SHP77 (cell line): ENCODE measurements at regions not wholly inside any gene's neighbourhood (a gene's known extent, or its start where the extent isn't known, plus 50 kb on each side); places are given as distances from the start of the nearest gene placed in this dataset.
"Not testable (repeated sequence)": the region's sequence is repeated elsewhere in the genome, so short reads cannot be mapped to it uniquely, and the experiment has no call there.

Experiments used
- DNase-seq, 2 experiments: peaks; one replicate each; lab custom pipeline; 2025; lab: John Stamatoyannopoulos, UW

DNA sequence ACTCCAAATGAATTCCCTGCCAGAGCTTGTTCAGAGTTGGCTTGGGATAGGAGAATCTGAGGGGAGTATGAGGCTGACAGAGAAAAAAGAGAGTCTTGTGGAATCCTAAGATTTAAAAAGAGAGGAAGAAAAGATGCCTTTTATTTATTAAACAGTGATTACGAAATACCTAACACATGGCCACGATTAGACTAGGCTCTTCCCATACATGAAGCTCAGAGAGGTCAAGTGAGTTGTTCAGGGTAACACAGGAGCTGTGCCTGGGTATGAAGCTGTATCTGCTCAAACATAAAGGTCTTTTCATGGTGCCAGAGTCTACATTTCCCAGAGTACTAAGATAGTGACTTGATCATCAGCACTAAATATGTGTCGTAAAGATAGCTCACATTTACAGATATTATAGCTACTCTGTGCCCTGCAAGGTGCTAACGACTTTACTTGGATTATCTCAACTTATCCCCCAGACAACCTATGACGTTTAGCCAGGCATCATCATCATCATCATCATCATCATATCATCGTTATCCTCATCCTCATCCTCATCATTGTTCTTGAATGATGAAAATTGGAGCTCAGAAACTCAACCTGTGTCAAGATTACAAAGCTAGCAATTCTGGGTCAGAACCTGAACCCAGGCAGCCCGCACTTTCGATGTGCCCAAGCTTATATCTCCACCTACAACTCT, 500.8 kb downstream of the NPIPA7 start:
- no peak for DNase-seq

- no peak for DNase-seq
These were observed 502.9 kb downstream of the NPIPA7 start for GRCh38 chr16:16881814-16882213.

- DNase-seq: no peak
These were observed 503.8 kb downstream of the NPIPA7 start for GRCh38 chr16:16882766-16883165.

- no peak for DNase-seq
These were observed 505.5 kb downstream of the NPIPA7 start for GRCh38 chr16:16884451-16884850.

- DNase-seq: no peak
These were observed 508.3 kb downstream of the NPIPA7 start for GRCh38 chr16:16887193-16887592.

GRCh38 chr16:16890964-16891363, 512.0 kb downstream of the NPIPA7 start:
- DNase-seq: no peak

- DNase-seq: no peak
These were observed 525.7 kb downstream of the NPIPA7 start for GRCh38 chr16:16904601-16905000.

- DNase-seq: no peak
These were observed 526.9 kb downstream of the NPIPA7 start for GRCh38 chr16:16905850-16906249.

DNA sequence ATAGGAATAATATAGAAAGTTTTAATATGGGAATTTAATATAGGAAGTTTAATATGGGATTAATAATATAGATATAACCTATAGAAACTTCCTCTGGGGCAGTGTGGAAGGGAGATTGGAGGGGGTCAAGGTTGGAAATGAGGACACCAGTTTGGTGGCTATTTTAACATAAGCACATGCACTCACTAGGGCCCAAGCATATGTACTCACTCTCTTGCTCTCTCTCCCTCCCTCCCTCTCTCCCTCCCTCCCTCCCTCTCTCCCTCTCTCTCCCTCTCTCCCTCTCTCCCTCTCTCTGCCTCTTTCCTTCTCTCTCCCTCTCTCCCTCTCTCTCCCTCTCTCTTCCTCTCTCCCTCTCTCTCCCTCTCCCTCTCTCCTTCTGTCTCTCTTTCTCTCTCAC, 528.1 kb downstream of the NPIPA7 start:
- DNase-seq: no peak

DNA sequence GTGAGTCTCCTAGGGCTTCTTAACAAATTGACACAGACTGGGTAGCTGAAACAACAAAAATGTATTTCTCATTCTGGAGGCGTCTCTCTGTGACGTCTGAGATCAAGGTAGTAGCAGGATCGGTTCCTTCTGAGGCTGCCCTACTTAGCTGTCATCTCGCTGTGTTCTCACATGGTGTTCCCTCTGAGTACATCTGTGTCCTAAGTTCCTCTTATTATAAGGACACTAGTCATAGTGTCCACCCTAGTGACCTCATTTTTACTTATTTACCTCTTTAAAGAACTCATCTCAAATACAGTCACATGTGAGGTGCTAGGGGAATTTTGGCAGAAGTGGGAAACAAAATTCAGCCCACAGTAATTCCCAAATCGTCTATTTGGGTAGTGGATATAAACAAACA, 529.1 kb downstream of the NPIPA7 start:
- no peak for DNase-seq

GRCh38 chr16:16909126-16909525, 530.2 kb downstream of the NPIPA7 start:
- no peak for DNase-seq

GRCh38 chr16:16910666-16911065, 531.7 kb downstream of the NPIPA7 start:
- no peak for DNase-seq

DNA sequence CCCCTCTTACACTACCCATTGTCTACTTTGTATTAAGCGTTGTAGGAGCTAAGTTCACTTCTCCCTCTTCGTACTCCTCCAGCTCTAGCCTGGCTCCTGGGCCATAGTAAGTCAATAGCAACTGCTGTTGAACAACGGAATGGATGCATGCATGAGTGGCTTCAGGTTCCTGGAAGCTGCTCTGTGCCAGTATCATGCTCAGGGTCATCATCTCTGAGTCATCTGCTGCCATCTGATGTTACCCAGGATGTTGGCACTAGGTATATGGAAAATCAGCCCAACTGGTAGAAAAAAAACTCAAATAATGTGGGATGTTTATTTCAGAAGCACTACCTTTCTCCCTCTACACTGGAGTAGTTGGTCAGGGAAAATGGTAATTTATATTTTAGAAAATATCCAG, 536.8 kb downstream of the NPIPA7 start:
- no peak for DNase-seq

- DNase-seq: no peak
These were observed 538.3 kb downstream of the NPIPA7 start for GRCh38 chr16:16917191-16917785.

GRCh38 chr16:16923479-16923878, 544.5 kb downstream of the NPIPA7 start:
- DNase-seq: no peak

- no peak for DNase-seq
These were observed 545.7 kb downstream of the NPIPA7 start for GRCh38 chr16:16924613-16925012.

- DNase-seq: no peak
These were observed 545.3 kb downstream of the XYLT1 start for GRCh38 chr16:16925432-16925831.

- no peak for DNase-seq
These were observed 542.1 kb downstream of the XYLT1 start for GRCh38 chr16:16928532-16929109.

GRCh38 chr16:16930309-16931000, 540.3 kb downstream of the XYLT1 start:
- DNase-seq: no peak

- DNase-seq: no peak
These were observed 536.9 kb downstream of the XYLT1 start for GRCh38 chr16:16933861-16934260.

DNA sequence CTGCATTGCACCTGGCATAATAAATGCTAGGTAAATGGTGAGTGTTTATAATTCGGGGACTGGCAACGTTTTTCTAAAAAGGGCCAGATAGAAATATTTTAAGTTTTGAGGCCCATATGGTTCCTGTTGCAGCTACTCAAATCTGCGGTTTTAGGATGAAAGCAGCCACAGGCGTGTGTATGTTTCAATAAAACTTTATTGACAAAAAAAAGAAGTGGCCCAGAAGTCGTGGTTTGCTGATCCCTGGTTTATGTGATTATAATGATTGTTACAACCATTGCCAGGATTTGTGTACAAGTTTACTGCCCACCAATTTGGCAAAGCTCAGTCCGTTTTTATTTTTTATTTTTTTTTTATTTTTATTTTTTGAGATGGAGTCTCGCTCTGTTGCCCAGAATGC, 536.1 kb downstream of the XYLT1 start:
- no peak for DNase-seq

DNA sequence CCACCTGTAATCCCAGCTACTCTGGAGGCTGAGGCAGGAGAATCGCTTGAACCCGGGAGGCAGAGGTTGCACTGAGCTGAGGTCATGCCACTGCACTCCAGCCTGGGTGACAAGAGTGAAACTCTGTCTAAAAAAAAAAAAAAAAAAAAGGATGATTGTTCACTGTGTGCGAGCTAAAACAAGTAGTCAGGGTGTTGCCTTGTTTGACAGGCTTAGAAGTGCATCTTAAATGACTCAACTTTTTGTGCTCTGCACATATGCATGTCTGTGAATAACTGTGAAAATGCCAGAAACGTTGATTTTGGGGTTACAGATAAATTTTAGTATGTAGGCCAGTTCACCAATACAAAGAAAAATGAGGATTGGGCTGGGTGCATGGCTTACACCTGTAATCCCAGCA, 534.9 kb downstream of the XYLT1 start:
- DNase-seq: not testable (repeated sequence)

- DNase-seq: no peak
These were observed 533.2 kb downstream of the XYLT1 start for GRCh38 chr16:16937576-16937975.
